Activated naive CD4-positive, alpha-beta T cell treated with anti-CD3 and anti-CD28 coated beads for 36 hours (primary cell): ENCODE measurements at regions not wholly inside any gene's neighbourhood (a gene's known extent, or its start where the extent isn't known, plus 50 kb on each side); places are given as distances from the start of the nearest gene placed in this dataset.
"Not testable (repeated sequence)": the region's sequence is repeated elsewhere in the genome, so short reads cannot be mapped to it uniquely, and the experiment has no call there.

Experiments
- CTCF ChIA-PET: fragments of 350-600 bp; sonication (Branson Sonifier 250); formaldehyde crosslinking; loops from one replicate; lab custom pipeline; 2021; ENCODE audit warnings: antibody characterized with exemption; lab: Charles Lee
- DNase-seq: peaks from one replicate; pipeline ENCODE4 v3.0.0-alpha.2; 2020
- H3K27ac Mint-ChIP-seq: one replicate; pipeline ENCODE4 v1.8.0; 2021; ENCODE audit warnings: mild to moderate bottlenecking, mixed read lengths
- H3K27me3 Mint-ChIP-seq: one replicate; pipeline ENCODE4 v1.8.0; 2021; ENCODE audit warnings: low read depth, mixed read lengths
- H3K36me3 Mint-ChIP-seq: one replicate; pipeline ENCODE4 v1.8.0; 2021; ENCODE audit warnings: low read depth, mixed read lengths
- H3K4me1 Mint-ChIP-seq: one replicate; pipeline ENCODE4 v1.8.0; 2021; ENCODE audit warnings: low read depth, mixed read lengths
- H3K4me3 Mint-ChIP-seq: one replicate; pipeline ENCODE4 v1.8.0; 2021; ENCODE audit warnings: mild to moderate bottlenecking, moderate library complexity, mixed read lengths
- H3K9me3 Mint-ChIP-seq: one replicate; pipeline ENCODE4 v1.8.0; 2021; ENCODE audit warnings: mixed read lengths
- intact Hi-C: fragments of 100-400 bp; cut with micrococcal nuclease; formaldehyde crosslinking; loops from one replicate; pipeline ENCODE4 v1.15.1; 2023

DNA sequence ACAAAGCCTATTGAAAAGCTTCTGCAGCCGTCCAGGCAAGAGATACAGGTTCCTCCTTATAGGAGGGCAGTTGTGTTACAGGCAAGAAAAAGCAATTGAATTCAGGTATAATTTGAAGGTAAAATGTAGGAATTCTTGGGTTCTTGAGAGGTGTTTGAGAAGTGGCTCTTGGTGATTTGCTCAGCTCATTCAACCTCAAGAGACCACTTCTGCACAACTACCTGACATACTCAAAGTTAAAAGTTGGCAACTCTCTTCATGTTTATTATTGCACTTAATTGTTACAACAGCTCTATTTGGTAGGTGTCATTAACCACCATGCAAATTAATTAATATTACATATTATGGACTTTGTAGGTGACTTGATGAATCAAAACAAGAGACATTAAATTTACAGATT lies 753.2 kb downstream of the ADCYAP1 start:
- intact Hi-C loops = no loop called here
- Mint-ChIP-seq H3K27ac (no peak overlapping the region), H3K9me3 (no peaks in the 10 kb centered on the region), H3K4me1 (no peaks in the 10 kb centered on the region), H3K4me3 (no peak overlapping the region), H3K27me3 (no peaks in the 10 kb centered on the region), H3K36me3 (no peaks in the 10 kb centered on the region)
- DNase-seq = no peak
- CTCF ChIA-PET = interaction anchor here (1.3 kb wide), 1 partner anchor 9 kb away, joined by 3 read pairs; no protein-coding TSS in a partner anchor

DNA sequence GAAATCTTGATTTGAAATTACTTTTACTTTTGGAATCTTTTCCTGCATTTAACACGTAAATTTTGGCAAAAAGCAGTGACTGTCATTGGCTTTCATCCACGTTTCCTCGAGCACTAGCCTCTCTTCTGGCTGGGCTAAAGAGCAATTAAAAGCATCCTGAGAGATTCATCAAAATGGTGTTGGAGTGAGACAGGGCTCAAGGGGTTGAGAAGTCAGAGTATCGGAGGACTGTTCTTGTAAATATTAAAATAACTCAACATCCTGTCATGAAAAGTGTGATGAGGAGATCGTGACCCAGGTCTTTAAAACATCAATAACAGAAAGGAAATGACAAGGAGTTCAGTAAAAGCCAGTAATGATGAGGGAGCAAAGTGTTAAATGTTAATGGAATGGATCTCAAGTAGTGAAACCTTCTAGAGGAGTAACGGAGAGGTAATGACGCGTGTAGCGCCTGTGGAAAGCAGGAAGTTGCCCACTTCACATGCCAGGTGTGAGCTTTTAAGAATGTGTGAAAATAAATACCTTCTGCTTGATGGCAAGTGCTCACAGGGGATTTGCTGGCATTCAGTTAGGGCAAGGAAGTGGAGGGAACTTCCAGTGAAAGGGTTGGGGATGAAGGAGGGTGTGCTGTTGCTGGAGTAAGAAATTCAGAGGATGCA lies 754.4 kb downstream of the ADCYAP1 start:
- no peak overlapping the region for H3K4me3 Mint-ChIP-seq
- no peaks in the 10 kb centered on the region for H3K4me1 Mint-ChIP-seq
- H3K36me3 Mint-ChIP-seq = no peaks in the 10 kb centered on the region
- H3K9me3 Mint-ChIP-seq = no peaks in the 10 kb centered on the region
- H3K27ac Mint-ChIP-seq = no peak overlapping the region
- DNase-seq = no peak
- intact Hi-C loops = no loop called here
- no peaks in the 10 kb centered on the region for H3K27me3 Mint-ChIP-seq
- CTCF ChIA-PET = no interaction called here

DNA sequence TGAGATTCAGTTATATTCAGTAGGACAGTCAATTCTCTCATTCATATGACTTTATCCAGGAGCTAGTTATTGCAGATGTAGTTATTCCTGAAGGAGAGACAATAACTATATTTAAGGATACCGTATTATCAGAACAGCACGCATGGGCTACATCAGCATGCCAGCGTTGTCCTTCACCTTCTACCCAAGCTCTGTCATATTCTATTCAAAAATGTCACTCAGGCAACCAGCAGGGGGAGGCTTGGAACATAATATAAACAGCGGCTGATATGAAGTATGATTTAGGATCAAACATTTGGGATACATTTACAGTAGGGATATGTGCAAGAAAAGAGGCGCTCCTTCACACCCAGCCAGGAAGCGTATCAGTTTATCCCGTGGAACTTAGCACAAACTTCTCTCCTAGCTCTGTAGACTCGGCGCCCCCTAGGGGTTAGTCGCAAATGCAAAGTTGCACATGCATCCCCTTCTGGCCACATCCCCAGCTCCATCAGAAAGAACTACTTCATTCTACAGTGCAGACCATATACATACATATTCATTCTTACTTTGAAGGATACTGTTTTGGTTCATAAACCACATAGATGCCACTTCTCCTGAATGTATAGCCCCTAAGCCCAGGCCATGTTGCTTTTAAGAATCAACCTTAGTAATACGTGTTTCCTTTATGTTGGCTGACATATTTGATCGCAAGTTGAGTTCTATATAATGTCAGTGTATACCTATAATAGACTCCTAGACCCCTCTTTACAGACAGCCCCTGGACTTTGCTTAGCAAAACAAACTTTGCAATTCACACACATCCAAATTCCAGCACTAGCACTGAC lies 759.4 kb downstream of the ADCYAP1 start:
- Mint-ChIP-seq H3K36me3 (no peaks in the 10 kb centered on the region), H3K27ac (no peak overlapping the region), H3K4me3 (no peak overlapping the region), H3K27me3 (peaks cover 2% of the 10 kb centered on the region), H3K9me3 (no peaks in the 10 kb centered on the region), H3K4me1 (no peaks in the 10 kb centered on the region)
- intact Hi-C loops = loop anchor here (1.0 to 2.0 kb wide), 2 partner anchors 77 to 800 kb away; no protein-coding TSS in a partner anchor
- CTCF ChIA-PET = interaction anchor here (0.6 to 2.0 kb wide), 8 partner anchors 9 to 785 kb away, joined by 3 to 4 read pairs (median 3); no protein-coding TSS in a partner anchor
- peak; percentile 59 for DNase-seq

DNA sequence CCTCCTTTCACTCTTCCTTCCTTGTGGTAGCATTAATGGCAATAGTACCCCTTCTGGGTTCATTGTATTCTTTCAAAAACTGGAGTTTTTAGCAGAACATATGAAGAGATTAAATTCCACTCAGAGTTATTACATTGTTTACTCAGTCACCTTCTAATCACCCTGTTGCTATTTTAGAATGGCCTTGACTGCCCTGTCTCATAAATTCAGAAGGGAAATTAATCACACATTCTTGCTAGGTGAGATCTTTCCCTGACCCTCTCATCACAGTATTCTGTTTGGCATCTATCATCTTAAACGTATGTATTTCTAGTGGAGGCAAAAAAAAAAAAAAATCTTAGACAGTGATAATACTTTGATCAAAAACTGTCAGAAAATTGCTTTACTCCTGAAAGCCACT lies 760.4 kb downstream of the ADCYAP1 start:
- H3K9me3 Mint-ChIP-seq = no peaks in the 10 kb centered on the region
- H3K4me1 Mint-ChIP-seq = no peaks in the 10 kb centered on the region
- intact Hi-C loops = loop anchor here (2.0 kb wide), 1 partner anchor 78 kb away; no protein-coding TSS in a partner anchor
- H3K36me3 Mint-ChIP-seq = no peaks in the 10 kb centered on the region
- DNase-seq = no peak
- H3K27me3 Mint-ChIP-seq = peaks cover 2% of the 10 kb centered on the region
- CTCF ChIA-PET = no interaction called here
- no peak overlapping the region for H3K4me3 Mint-ChIP-seq
- no peak overlapping the region for H3K27ac Mint-ChIP-seq

DNA sequence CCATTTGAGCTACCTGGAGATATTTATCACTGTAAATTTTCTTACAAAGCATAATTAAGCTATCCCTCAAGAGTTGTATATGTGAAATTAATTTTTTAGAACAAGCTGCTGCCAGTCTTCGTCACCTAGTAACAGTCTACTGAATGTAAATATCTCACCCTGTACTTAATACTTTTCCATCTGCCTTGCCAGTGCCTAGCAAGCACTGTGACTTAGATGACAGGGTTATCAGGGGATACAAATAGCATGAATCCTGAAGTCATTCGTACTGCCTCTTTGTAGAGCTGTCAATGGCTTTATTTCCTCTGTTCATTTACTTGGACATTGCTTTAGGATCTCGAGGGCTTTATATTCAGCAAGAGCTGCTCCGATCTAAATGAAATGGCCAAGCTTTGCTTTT lies 763.6 kb downstream of the ADCYAP1 start:
- CTCF ChIA-PET = no interaction called here
- H3K27me3 Mint-ChIP-seq = peaks cover 2% of the 10 kb centered on the region
- no peaks in the 10 kb centered on the region for H3K4me1 Mint-ChIP-seq
- peaks cover 2% of the 10 kb centered on the region for H3K9me3 Mint-ChIP-seq
- no peak overlapping the region for H3K27ac Mint-ChIP-seq
- intact Hi-C loops = no loop called here
- no peaks in the 10 kb centered on the region for H3K36me3 Mint-ChIP-seq
- no peak for DNase-seq
- H3K4me3 Mint-ChIP-seq = no peak overlapping the region

DNA sequence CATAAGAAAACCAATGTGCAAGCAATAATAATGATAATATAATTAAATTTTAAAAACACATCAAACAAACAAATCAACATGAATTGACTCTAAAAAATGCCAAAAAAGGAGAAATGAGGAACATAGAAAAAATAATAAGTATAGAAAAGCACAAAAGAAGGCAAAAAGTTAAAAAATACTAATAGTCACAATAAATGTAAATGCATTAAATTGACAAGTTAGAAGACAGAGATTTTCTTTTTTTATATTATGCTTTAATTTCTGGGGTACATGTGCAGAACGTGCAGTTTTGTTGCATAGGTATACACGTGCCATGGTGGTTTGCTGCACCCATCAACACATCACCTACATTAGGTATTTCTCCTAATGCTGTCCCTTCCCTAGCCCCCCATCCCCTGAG lies 767.0 kb downstream of the ADCYAP1 start:
- H3K4me3 Mint-ChIP-seq, H3K4me1 Mint-ChIP-seq, H3K36me3 Mint-ChIP-seq, H3K27ac Mint-ChIP-seq, CTCF ChIA-PET, H3K9me3 Mint-ChIP-seq, intact Hi-C loops, H3K27me3 Mint-ChIP-seq, DNase-seq: not testable (repeated sequence)

DNA sequence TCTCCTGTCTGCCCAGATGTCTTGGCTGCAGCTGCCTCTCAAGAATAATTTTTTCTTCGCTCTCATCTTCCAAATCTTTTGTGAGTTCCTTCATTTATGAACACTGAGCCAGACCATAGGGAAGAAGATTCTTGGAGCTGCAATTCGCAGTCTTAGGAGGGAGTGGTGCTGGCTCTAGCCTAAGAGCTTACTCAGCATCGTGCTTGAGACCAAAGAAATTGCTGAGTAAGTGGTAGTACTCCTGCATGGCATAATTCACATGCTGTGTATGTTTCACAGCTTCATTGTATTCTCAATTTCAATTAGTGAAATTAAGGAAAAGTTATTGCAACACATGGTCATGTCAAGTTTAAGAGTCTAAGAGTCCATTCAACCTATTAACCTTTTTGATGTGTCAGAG lies 771.7 kb downstream of the ADCYAP1 start:
- CTCF ChIA-PET = interaction anchor here (1.0 to 1.1 kb wide), 2 partner anchors 10 to 13 kb away, joined by 3 to 4 read pairs; no protein-coding TSS in a partner anchor
- H3K36me3 Mint-ChIP-seq = no peaks in the 10 kb centered on the region
- intact Hi-C loops = no loop called here
- no peak for DNase-seq
- H3K27me3 Mint-ChIP-seq = no peaks in the 10 kb centered on the region
- H3K4me1 Mint-ChIP-seq = no peaks in the 10 kb centered on the region
- no peak overlapping the region for H3K4me3 Mint-ChIP-seq
- peaks cover 2% of the 10 kb centered on the region for H3K9me3 Mint-ChIP-seq
- no peak overlapping the region for H3K27ac Mint-ChIP-seq

DNA sequence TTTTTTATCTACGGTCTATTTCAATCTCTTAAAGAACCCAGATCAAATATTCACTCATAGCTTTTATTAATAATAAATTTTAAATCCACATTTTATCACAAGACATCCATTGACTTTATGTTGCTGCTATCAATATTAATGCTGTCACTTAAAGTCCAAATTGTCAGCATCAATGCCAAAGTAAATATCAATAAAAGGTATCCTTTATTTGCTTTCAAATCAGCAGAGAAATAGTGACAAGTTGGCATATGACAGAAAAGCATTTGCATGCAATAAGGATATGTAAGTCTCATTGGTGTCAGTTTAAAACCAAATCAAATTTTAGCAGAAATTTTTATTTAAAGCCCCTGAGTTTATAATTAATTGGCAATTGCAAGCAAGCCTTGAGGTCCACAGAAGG lies 775.4 kb downstream of the ADCYAP1 start:
- Mint-ChIP-seq H3K9me3 (no peaks in the 10 kb centered on the region), H3K27me3 (no peaks in the 10 kb centered on the region), H3K4me1 (no peaks in the 10 kb centered on the region), H3K4me3 (no peak overlapping the region), H3K36me3 (no peaks in the 10 kb centered on the region), H3K27ac (no peak overlapping the region)
- DNase-seq = no peak
- intact Hi-C loops = no loop called here
- CTCF ChIA-PET = no interaction called here

DNA sequence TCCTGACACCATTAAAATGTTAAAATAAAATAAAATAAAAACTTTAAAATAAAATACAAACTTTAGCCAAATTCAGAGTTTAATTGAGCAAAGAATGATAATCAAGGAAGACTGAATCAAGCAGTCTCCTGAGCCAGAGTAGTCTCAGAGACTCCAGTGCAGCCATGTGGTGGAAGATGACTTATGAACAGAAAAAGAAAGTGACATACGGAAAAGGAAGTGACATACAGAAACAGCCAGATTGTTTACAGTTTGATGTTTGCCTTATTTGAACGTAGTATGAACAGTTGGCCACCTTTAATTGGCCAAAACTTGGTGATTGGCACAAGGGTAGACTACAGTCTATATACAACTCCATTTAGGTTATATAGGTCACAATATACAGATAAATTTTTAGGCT lies 787.2 kb downstream of the ADCYAP1 start:
- H3K36me3 Mint-ChIP-seq = no peaks in the 10 kb centered on the region
- CTCF ChIA-PET = no interaction called here
- DNase-seq = no peak
- no peak overlapping the region for H3K27ac Mint-ChIP-seq
- peaks cover 3% of the 10 kb centered on the region for H3K9me3 Mint-ChIP-seq
- H3K4me3 Mint-ChIP-seq = no peak overlapping the region
- H3K27me3 Mint-ChIP-seq = no peaks in the 10 kb centered on the region
- no peaks in the 10 kb centered on the region for H3K4me1 Mint-ChIP-seq
- intact Hi-C loops = no loop called here

DNA sequence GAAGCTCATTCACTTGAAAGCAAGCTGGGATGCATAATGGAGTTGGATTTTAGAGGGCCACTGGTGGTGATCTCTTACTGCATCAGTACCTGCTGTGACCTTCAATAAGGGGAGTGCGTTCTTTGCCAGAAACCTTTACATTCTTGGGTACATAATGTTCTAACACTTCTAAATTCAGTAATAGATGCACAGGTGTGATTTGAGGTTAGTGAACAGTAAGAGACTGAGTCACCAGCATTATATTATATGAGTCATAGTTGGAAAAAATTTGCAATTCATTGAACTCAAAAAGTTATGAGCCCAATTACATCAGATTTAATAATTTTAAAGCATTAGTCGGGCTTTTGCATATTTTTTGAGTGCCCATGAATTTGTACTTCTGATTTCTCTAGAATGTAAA lies 803.3 kb downstream of the ADCYAP1 start:
- no peaks in the 10 kb centered on the region for H3K27me3 Mint-ChIP-seq
- DNase-seq = no peak
- H3K9me3 Mint-ChIP-seq = peaks cover 2% of the 10 kb centered on the region
- CTCF ChIA-PET = no interaction called here
- intact Hi-C loops = no loop called here
- H3K27ac Mint-ChIP-seq = no peak overlapping the region
- H3K4me3 Mint-ChIP-seq = no peak overlapping the region
- no peaks in the 10 kb centered on the region for H3K4me1 Mint-ChIP-seq
- no peaks in the 10 kb centered on the region for H3K36me3 Mint-ChIP-seq

DNA sequence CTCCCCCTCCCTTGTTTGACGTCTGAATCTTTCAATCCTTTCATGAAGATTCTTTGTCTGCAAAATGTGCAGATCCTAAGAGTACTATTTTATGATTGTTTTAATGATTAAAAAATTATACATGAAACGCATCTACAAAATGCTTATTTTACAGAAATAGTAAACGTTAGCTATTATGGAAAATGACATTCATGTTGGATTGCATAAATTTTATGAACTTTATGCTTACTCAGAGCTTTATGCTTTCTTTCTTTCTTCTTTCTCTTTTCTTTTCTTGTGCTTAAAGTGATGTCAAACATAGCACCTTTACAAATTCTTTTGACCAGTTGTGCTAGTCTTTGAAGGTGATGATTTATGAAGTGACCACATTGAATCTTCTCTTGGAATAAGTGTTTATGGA lies 805.4 kb downstream of the ADCYAP1 start:
- H3K27ac Mint-ChIP-seq = no peak overlapping the region
- H3K36me3 Mint-ChIP-seq = no peaks in the 10 kb centered on the region
- H3K4me3 Mint-ChIP-seq = no peak overlapping the region
- CTCF ChIA-PET = no interaction called here
- H3K4me1 Mint-ChIP-seq = no peaks in the 10 kb centered on the region
- intact Hi-C loops = no loop called here
- no peaks in the 10 kb centered on the region for H3K9me3 Mint-ChIP-seq
- DNase-seq = no peak
- H3K27me3 Mint-ChIP-seq = no peaks in the 10 kb centered on the region

DNA sequence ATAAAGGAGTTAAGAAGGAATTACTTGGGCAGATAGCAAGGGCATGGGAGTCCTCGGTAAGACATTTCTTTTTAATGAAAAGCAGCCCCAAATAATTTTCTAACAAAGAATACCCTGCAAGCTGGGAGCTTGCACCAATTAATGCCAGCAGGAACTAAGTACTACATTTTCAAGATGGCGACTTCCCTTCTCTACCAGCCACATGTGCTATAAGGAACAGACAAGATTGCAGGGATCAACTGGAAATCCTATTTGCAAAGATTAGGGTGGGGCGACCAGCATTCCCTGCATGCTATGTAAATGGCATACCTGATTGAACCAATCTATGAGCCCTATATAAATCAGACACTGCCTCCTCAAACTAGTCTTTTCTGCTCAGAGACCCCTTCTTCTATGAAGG lies 827.5 kb downstream of the ADCYAP1 start:
- DNase-seq = no peak
- H3K27me3 Mint-ChIP-seq = no peaks in the 10 kb centered on the region
- CTCF ChIA-PET = no interaction called here
- H3K4me3 Mint-ChIP-seq = no peak overlapping the region
- H3K36me3 Mint-ChIP-seq = no peaks in the 10 kb centered on the region
- no peak overlapping the region for H3K27ac Mint-ChIP-seq
- intact Hi-C loops = no loop called here
- no peaks in the 10 kb centered on the region for H3K4me1 Mint-ChIP-seq
- H3K9me3 Mint-ChIP-seq = no peaks in the 10 kb centered on the region

DNA sequence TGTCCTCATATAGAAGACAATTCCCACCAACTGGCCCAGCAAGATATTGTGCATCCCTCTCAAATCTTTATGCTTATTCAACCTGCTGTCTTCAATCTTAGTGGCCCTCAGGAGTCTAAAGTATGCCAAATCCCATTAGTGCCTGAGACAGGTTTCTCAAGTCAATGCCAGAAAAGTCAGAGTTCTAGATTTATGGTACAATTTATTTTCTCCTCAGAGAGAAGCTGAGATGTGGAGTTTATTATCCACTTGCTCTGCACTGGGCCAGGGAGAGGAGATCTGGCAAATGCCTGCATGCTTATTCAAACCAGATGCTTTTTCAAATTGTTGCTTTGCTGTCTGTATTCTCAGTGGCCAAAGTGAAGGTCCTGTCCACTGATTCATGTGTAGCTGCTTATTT lies 825.2 kb downstream of the METTL4 start:
- intact Hi-C loops = no loop called here
- Mint-ChIP-seq H3K4me1 (no peaks in the 10 kb centered on the region), H3K27ac (no peak overlapping the region), H3K9me3 (no peaks in the 10 kb centered on the region), H3K36me3 (no peaks in the 10 kb centered on the region), H3K27me3 (no peaks in the 10 kb centered on the region), H3K4me3 (no peak overlapping the region)
- DNase-seq = no peak
- CTCF ChIA-PET = no interaction called here
